WERI-Rb-1 (cell line): ENCODE measurements at regions not wholly inside any gene's neighbourhood (a gene's known extent, or its start where the extent isn't known, plus 50 kb on each side); places are given as distances from the start of the nearest gene placed in this dataset.

Experiments
- DNase-seq: peaks from one replicate; pipeline ENCODE4 v3.0.0-alpha.2; 2020
- H3K27ac ChIP-seq: fragments of 250-450 bp; sonication (Bioruptor Pico); 2 replicates; pipeline ENCODE4 v1.5.1; 2020; ENCODE audit warnings: mild to moderate bottlenecking, moderate library complexity
- H3K27me3 ChIP-seq: fragments of 250-450 bp; sonication (Bioruptor Pico); 2 replicates; pipeline ENCODE4 v1.5.1; 2021; ENCODE audit warnings: mild to moderate bottlenecking, low read depth, moderate library complexity; ENCODE audit not compliant: insufficient read depth, severe bottlenecking
- H3K36me3 ChIP-seq: fragments of 250-450 bp; sonication (Bioruptor Pico); 2 replicates; pipeline ENCODE4 v1.5.1; 2020; ENCODE audit warnings: mild to moderate bottlenecking, moderate library complexity
- H3K4me3 ChIP-seq: 2 replicates; pipeline ENCODE4 v1.5.1; 2011; ENCODE audit warnings: low read depth, mild to moderate bottlenecking, control low read depth, low read length
- H3K9me3 ChIP-seq: fragments of 250-450 bp; sonication (Bioruptor Pico); 2 replicates; pipeline ENCODE4 v1.5.1; 2021; ENCODE audit warnings: mild to moderate bottlenecking, moderate library complexity; ENCODE audit not compliant: severe bottlenecking
- TF ChIP-seq, protein P1 (sequence below): IDR thresholded peaks from 2 replicates; pipeline ENCODE4 v1.5.1; 2011; ENCODE audit warnings: low read depth, mild to moderate bottlenecking, control low read depth, inconsistent platforms, low read length

DNA sequence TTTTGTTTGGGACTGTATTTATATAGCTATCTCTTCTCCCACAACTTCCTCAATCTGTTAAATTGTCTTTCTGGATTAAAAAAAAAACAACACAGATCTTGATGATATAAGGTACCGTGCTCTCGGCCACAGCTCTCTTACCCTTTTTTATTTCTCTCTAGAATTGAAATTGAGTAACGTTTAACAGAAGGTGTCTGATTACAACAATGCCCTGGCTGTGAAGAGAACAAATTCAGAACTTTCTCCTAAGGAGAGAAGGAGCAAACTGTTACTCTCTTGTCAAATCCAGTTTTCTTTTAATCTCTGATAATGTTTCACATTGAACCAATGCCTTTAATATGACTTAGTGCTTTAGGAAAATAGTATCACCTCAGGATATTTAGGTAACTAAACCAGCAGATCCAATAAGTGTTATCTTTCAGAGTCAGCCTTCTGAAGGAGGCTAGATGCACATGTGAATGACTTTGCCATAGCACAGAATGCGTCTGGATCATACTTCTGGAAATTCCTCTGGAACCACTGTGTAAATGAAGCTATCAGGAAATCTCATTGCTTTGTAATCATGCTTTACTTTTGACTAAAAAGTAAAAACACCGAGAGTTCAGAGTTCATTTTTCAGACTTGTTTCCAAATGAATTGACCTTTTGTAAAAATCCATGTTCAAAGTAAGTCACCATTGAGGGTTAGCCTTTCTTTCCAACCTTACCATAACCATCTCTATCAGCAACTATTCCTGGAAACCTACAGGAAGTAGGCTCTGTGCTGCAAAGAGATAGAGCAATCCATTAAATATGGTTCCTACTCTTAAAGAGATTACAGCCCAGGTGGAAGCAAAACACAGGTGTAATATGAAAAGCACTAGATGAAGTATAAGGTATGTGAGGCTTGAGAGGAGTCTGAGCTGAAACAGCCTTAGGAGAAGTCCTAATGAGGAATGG lies 147.0 kb upstream of the OSR1 start:
- H3K4me3 ChIP-seq = no peak overlapping the region
- DNase-seq = no peak
- peaks cover 3% of the 10 kb centered on the region for H3K9me3 ChIP-seq
- H3K27ac ChIP-seq = no peak overlapping the region
- TF ChIP-seq, protein P1, sequence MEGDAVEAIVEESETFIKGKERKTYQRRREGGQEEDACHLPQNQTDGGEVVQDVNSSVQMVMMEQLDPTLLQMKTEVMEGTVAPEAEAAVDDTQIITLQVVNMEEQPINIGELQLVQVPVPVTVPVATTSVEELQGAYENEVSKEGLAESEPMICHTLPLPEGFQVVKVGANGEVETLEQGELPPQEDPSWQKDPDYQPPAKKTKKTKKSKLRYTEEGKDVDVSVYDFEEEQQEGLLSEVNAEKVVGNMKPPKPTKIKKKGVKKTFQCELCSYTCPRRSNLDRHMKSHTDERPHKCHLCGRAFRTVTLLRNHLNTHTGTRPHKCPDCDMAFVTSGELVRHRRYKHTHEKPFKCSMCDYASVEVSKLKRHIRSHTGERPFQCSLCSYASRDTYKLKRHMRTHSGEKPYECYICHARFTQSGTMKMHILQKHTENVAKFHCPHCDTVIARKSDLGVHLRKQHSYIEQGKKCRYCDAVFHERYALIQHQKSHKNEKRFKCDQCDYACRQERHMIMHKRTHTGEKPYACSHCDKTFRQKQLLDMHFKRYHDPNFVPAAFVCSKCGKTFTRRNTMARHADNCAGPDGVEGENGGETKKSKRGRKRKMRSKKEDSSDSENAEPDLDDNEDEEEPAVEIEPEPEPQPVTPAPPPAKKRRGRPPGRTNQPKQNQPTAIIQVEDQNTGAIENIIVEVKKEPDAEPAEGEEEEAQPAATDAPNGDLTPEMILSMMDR = no peak
- no peaks in the 10 kb centered on the region for H3K27me3 ChIP-seq
- H3K36me3 ChIP-seq = no peaks in the 10 kb centered on the region

DNA sequence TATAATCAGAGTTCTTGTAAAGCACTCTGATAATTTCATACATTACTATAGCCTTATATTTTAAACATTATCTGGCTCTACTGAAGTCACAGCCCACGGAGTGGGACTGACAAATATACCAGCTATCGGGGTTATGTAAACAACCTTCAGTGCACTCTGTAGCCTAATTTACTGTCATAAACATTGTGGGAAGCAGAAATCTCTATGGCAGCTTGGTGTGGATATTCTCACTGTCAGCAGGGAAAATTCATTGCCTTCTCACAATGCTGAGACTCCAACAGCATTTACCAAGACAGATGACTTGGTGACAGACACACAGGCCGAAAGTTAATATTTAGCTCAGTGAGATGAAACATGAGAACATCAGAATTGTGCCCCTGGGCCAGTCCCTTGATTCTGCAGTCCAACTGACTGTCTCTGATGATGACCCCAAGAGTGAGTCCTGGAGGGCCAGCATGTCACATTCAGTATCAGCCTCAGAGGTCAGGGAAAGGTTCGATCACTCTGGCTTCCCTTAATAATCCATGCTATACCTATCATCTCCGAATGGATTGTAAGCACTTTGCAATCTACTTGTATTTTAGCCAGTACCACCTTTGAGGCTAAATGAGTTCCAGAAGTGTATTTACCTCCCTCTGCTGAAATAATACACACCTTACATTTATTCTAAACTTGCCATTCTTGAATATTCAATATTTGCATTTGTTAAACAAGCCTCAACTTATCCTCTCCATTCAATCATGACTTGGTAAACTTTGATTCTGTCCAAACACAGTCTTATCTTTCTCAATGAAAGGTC lies 146.2 kb upstream of the OSR1 start:
- TF ChIP-seq, protein P1 = no peak
- H3K27ac ChIP-seq = no peak overlapping the region

DNA sequence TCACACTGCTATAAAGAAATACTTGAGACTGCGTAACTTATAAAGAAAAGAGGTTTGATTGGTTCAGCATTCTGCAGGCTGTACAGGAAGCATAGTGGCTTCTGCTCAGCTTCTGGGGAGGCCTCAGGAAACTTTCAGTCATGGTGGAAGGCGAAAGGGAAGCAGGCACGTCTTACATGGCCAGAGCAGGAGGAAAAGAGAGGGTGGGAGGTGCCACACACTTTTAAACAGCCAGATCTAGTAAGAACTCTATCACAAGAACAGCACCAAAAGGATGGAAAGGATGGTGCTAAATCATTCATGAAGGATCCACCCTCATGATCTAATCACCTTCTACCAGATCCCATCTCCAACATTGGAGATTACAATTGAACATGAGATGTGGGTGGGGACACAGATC lies 145.5 kb upstream of the OSR1 start:
- H3K4me3 ChIP-seq = no peak overlapping the region
- no peaks in the 10 kb centered on the region for H3K27me3 ChIP-seq
- TF ChIP-seq, protein P1 = no peak
- peaks cover 3% of the 10 kb centered on the region for H3K9me3 ChIP-seq
- no peak for DNase-seq
- H3K27ac ChIP-seq = no peak overlapping the region
- no peaks in the 10 kb centered on the region for H3K36me3 ChIP-seq

More for the DNA sequence above, 146.2 kb upstream of the OSR1 start:
- Histone ChIP-seq H3K36me3 (no peaks in the 10 kb centered on the region), H3K4me3 (no peak overlapping the region), H3K27me3 (no peaks in the 10 kb centered on the region), H3K9me3 (peaks cover 3% of the 10 kb centered on the region)
- DNase-seq = no peak

DNA sequence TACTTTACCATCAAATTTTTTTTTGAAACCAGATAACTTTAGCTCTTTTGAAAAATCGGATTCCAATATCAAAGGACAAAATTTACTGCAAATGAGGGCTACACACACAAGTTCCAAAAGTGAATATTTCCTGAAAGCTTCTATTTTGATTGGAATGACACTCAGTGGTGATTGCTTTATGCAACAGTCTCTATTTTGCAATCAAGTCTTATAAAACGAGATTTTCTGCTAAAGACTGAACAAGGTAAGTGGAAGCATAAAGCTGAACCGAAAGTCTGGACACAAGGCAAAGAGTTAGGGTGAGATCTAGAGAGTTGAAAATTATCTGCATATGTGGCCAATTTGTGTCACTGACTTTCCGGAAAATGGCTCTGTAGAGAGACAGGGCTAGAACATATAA lies 145.0 kb upstream of the OSR1 start:
- H3K27ac ChIP-seq = no peak overlapping the region
- peaks cover 3% of the 10 kb centered on the region for H3K9me3 ChIP-seq
- DNase-seq = no peak
- no peaks in the 10 kb centered on the region for H3K27me3 ChIP-seq
- no peaks in the 10 kb centered on the region for H3K36me3 ChIP-seq
- TF ChIP-seq, protein P1 = no peak
- no peak overlapping the region for H3K4me3 ChIP-seq

DNA sequence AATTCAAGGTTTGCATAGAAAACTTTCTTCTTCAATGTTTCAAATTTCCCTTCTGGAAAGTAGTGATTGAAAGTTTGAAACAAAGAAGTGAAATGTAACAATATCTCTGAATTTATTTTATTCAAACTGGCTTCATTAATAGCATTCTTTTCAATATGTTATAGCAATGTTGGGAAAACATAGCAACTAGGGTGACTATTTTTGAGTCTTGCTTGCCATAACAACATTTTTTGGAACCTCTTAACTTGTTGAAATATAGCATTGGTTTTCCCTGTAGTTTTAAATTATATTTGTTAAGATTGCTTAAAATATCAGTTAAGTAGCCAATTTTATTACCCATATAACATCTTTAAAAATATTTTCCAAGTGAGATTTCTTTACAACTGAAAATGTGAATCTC lies 141.7 kb upstream of the OSR1 start:
- DNase-seq = no peak
- Histone ChIP-seq H3K27ac (no peak overlapping the region), H3K27me3 (no peaks in the 10 kb centered on the region), H3K4me3 (no peak overlapping the region), H3K36me3 (no peaks in the 10 kb centered on the region), H3K9me3 (peaks cover 3% of the 10 kb centered on the region)
- TF ChIP-seq, protein P1 = no peak
